ENCODE measurements at regions not wholly inside any gene's neighbourhood (a gene's known extent, or its start where the extent isn't known, plus 50 kb on each side); places are given as distances from the start of the nearest gene placed in this dataset.

GRCh38 chr6:167759206-167759605 is 67.5 kb upstream of the AFDN start:
- no peak for DNase-seq

- DNase-seq: no peak
Observed at GRCh38 chr6:167759912-167760311, 66.8 kb upstream of the AFDN start.

GRCh38 chr6:167760979-167761793 is 65.5 kb upstream of the AFDN start:
- DNase-seq: no peak

- no peak for DNase-seq
Observed at GRCh38 chr6:167761794-167762258, 64.9 kb upstream of the AFDN start.

- no peak for DNase-seq
Observed at GRCh38 chr6:167762259-167762962, 64.3 kb upstream of the AFDN start.

- DNase-seq: no peak
Observed at GRCh38 chr6:167763056-167763944, 63.4 kb upstream of the AFDN start.

- DNase-seq: no peak
Observed at GRCh38 chr6:167764215-167764614, 62.5 kb upstream of the AFDN start.

- DNase-seq: no peak
Observed at GRCh38 chr6:167764713-167765479, 61.8 kb upstream of the AFDN start.

- DNase-seq: no peak
Observed at GRCh38 chr6:167766986-167767714, 59.6 kb upstream of the AFDN start.

- DNase-seq: no peak
Observed at GRCh38 chr6:167767715-167768107, 59.0 kb upstream of the AFDN start.

GRCh38 chr6:167768471-167769215 is 58.1 kb upstream of the AFDN start:
- DNase-seq: no peak

GRCh38 chr6:167769408-167770190 is 57.1 kb upstream of the AFDN start:
- no peak for DNase-seq

- no peak for DNase-seq
Observed at GRCh38 chr6:167770291-167770955, 56.3 kb upstream of the AFDN start.

GRCh38 chr6:167774881-167775280 is 51.8 kb upstream of the AFDN start:
- no peak for DNase-seq

- DNase-seq: no peak
Observed at GRCh38 chr6:167776906-167777627, 49.6 kb upstream of the AFDN start.

Data from CD4-positive, alpha-beta T cell treated with Interleukin-4 for 1 hour (primary cell).